HG03354 (cell line): ENCODE measurements at regions not wholly inside any gene's neighbourhood (a gene's known extent, or its start where the extent isn't known, plus 50 kb on each side); places are given as distances from the start of the nearest gene placed in this dataset.

Experiments
- ATAC-seq: cut with Tn5 transposase; IDR thresholded peaks from one replicate; pipeline ENCODE4 v1.9.1; 2021; ENCODE audit warnings: mild to moderate bottlenecking; ENCODE audit not compliant: unreplicated experiment, poor library complexity, severe bottlenecking

DNA sequence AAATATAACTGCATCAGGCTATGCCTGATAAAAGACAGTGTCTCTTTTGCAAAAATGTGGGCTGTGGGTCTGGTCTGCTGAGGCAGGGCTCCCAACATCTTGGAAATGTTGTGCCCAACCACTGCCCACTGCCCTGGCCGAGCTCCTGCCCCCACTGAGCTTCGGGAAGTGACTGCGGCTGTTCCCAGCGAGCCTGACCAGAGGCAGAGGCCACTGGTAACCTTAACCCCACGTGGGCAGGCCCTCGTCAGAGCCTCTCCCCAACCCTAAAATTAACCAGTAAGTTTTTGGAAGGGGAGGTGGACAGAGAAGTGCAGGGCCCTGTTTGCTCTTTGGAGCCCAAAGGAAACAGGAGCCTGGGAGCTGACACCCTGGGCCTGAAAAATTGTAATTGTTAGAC is 225.9 kb downstream of the MAFB start:
- ATAC-seq = no peak

GRCh38 chr20:40462566-40462965 is 226.5 kb downstream of the MAFB start:
- no peak for ATAC-seq

- no peak for ATAC-seq
Observed at GRCh38 chr20:40459299-40459698, 229.7 kb downstream of the MAFB start.

- ATAC-seq = no peak
Observed at GRCh38 chr20:40457404-40457803, 231.6 kb downstream of the MAFB start.

- ATAC-seq = no peak
Observed at GRCh38 chr20:40452758-40453157, 236.3 kb downstream of the MAFB start.

GRCh38 chr20:40451552-40451951 is 237.5 kb downstream of the MAFB start:
- ATAC-seq = no peak

GRCh38 chr20:40449974-40450616 is 238.9 kb downstream of the MAFB start:
- no peak for ATAC-seq

GRCh38 chr20:40449144-40449690 is 239.8 kb downstream of the MAFB start:
- no peak for ATAC-seq

DNA sequence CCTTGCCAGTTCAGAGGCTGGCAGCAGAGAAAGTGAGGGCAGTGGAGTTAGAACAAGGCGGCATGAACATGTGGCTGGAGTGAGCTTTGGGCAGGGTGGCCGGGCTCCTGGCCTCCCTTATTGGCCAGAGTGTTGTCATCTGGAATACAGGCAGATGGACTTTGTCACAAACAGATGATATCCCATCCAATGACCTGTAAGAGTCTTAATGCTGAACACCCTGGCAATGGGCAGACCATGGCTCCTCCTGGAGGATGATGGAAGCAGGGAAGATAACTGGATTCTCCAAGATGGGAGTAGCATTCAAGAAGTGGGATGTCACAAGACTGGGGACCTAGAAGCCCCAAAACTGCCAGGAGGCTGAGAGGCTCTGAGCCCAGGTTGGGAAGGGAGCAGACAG is 242.1 kb downstream of the MAFB start:
- ATAC-seq = no peak

DNA sequence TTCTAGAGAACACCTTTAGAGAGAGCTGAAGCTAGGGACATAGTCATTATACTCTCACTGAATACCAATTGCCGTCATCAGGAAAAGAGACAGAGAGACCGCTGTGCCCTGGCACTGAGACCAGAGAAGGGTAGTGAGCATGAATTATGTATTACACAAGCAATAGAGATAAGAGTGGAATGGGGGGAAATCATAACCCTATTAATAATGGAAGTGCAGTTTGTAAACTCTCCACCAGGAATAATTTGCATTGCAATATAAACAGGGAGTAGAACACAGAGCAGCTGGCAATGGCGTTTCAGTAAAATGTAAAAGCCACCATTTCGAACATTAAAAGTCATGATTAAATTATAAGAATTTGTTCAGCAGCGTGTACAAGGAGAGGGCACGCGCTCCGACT is 244.5 kb downstream of the MAFB start:
- no peak for ATAC-seq

- no peak for ATAC-seq
Observed at GRCh38 chr20:40443753-40444152, 245.3 kb downstream of the MAFB start.

DNA sequence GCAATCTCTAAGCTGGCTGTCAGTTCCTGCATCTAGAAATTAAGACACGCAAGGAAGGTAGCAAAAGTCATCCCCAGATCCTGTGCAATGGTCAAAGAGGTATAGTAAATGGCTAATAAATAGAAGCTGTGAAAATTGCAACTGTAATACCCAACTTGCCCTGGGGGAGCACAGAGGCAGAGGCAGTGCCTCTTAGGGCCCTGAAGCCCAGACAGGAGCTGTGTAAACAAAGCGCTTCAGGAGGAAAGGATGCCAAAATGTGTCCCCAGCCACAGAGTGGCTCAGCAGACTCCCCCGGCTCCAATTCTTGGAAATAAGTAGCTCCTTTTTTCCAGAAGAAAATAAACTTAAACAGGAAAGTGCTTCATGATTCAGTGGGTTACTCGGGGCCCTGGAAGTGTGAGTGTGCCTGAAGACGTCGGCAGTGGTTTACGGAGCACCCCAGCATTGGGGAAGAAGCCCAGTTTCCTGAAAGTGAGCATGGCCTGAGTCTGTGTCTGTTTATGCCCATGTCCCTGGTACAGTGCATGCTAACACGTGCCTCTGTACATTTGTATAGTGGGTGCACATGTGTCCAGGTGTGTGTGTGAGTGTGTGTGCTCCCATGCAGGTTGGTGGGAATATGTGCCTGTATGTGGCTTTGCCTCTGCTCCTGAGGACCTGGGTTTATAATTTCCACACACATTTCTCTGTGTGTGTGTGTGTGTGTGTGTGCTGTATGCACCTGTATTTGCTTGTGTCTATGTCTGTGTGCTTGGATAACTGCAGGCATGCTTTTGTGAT is 246.7 kb downstream of the MAFB start:
- no peak for ATAC-seq

GRCh38 chr20:40441771-40442170 is 247.3 kb downstream of the MAFB start:
- no peak for ATAC-seq

GRCh38 chr20:40438161-40438830 is 250.7 kb downstream of the MAFB start:
- ATAC-seq = no peak

GRCh38 chr20:40436011-40436410 is 253.0 kb downstream of the MAFB start:
- no peak for ATAC-seq

DNA sequence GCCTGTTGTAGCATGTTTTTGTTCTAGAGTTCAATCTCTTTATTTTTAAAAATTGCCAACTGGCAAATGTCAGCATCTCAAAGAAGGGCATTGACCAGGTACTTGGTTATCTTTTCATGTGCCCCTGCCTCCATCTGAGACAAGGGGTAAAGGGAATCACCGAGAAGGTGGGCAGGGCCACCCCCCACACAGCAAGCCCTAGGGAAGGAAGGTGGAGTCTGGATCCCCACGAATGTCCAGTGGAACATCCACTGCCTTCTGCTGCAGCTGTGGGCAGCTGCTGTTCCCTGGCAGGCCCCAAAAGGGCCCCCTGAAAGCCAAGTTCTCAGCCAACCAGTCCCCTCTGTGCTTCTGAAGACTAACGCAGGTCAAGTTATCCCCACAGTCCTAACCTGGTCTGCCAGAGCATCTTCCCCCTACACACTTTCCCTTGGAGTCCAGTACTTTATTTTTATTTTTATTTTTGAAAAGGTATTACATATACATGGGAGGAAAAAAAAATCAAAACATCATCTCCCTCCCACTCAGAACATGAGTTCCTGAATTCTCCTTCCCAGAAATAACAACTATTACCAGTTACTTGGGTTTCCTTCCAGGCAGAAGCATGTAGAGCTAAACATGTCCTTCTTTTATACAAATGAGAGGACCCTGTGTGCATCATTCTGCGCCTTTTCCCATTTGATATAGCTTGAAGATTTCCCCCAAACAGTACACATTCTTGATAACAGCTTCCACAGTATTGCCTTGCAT is 253.7 kb downstream of the MAFB start:
- ATAC-seq = no peak

- ATAC-seq = no peak
Observed at GRCh38 chr20:40434122-40434521, 254.9 kb downstream of the MAFB start.

GRCh38 chr20:40433341-40433861 is 255.6 kb downstream of the MAFB start:
- no peak for ATAC-seq

DNA sequence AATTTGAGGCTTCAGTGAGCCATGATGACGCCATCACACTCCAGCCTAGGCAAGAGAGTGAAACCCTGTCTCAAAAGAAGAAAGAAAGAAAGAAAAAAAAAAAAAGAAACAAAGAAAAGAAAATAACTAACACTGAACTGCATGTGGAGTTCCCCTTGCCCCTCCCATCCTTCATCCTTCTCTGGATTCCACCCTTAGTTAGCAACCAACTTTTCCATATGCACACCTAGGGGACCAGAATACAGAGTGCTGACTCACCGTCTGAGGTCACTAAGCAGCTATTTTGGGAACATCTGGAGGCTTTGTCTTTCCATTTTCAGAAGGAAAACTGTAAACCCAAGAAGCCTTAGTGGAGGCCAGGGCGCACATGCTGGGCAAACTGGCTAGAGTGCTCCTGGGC is 257.4 kb downstream of the MAFB start:
- ATAC-seq = no peak

DNA sequence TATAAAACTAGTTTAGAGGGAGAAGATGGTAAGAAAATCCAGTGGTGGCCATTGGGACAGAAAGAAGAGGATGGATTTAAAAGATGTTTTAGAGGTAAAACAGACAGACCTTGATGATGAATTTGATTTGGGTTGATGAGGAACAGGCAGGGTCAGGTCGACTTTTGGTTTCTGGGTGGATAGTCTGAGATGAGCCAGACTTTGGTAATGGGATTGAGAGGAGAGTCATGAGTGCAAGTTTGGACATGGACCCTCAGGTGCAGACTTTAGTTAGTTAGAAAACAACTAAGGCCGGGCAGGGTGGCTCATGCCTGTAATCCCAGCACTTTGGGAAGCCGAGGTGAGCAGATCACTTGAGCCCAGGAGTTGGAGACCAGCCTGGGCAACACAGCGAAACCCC is 257.9 kb downstream of the MAFB start:
- no peak for ATAC-seq
